ENCODE measurements at regions not wholly inside any gene's neighbourhood (a gene's known extent, or its start where the extent isn't known, plus 50 kb on each side); places are given as distances from the start of the nearest gene placed in this dataset.
A peak's percentile ranks its signal among the peaks of the same experiment; 100 is the strongest.

DNA sequence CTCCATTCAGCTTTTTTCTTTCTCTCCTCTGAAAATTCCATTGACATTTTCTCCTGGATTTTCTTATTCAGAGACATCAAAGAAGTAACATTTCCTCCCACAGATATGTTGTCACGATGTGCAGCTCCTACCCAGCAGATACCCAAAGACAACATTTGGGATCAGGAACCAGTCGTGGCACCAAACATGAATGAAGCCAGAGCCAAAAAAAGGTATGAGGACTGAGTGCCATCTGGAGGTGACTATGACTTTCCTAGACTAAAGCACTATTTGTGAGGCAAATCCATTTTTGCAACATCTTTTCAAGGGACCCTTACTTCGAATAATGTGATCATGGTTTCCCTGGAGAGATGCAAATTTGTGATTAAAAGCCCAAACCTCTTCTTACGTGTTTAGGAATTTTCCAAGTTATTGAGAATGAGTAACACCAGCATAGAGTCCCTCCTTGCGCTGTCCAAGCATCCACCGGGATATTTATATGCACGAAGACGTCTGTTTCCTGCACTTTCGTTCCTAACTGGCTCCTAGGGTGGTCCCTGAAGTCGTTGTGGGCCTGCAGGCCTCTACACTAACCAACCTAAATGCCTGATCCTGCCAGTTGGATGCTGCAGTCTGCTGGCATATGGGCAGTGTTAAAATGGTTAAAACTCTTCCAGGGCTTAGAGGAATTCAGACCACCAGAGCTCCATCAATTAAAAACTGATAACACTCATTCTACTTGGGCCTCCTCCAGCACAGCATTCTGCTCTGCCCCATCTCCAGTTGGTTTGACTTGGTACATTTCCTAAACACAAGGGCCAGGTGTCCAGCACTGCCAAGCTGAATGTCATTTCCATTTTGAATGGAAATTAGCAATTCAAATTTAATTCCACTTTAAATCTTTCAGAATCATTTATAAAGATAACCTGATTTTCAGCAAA is 256.6 kb downstream of the C6orf118 start:
- H2AFZ ChIP-seq: no peak overlapping the region

GRCh38 chr6:165049362-165049761 is 260.0 kb downstream of the C6orf118 start:
- Histone ChIP-seq H3K4me3 (no peak overlapping the region), H3K27ac (no peak overlapping the region), H2AFZ (no peak overlapping the region), H3K4me1 (ENCODE audit: insufficient read depth) (no peaks in the 10 kb centered on the region), H3K9me3 (ENCODE audit: low read depth) (no peaks in the 10 kb centered on the region), H3K4me2 (no peak overlapping the region), H3K36me3 (replicated peaks; ENCODE audit: insufficient read depth, low read depth) (no peaks in the 10 kb centered on the region), H4K20me1 (ENCODE audit: insufficient read depth, poor library complexity, severe bottlenecking) (no peaks in the 10 kb centered on the region), H3K27me3 (no peaks in the 10 kb centered on the region), H3K79me2 (no peaks in the 10 kb centered on the region), H3K9me2 (replicated peaks; ENCODE audit: insufficient read depth) (no peaks in the 10 kb centered on the region)
- WGBS (ENCODE audit: low lambda C conversion rate, missing lambda C conversion rate): 39% methylated on average over 7 of the region's 7 CpGs
- DNase-seq (ENCODE audit: low spot score): peak; percentile 48
- TF ChIP-seq EZH2phosphoT487 (IDR thresholded peaks at IDR 0.05; ENCODE audit: low read depth, severe bottlenecking, unreplicated experiment): no peak
- no peak for TF ChIP-seq EZH2 (IDR thresholded peaks at IDR 0.05; ENCODE audit: borderline replicate concordance)
- TF ChIP-seq, protein P1, sequence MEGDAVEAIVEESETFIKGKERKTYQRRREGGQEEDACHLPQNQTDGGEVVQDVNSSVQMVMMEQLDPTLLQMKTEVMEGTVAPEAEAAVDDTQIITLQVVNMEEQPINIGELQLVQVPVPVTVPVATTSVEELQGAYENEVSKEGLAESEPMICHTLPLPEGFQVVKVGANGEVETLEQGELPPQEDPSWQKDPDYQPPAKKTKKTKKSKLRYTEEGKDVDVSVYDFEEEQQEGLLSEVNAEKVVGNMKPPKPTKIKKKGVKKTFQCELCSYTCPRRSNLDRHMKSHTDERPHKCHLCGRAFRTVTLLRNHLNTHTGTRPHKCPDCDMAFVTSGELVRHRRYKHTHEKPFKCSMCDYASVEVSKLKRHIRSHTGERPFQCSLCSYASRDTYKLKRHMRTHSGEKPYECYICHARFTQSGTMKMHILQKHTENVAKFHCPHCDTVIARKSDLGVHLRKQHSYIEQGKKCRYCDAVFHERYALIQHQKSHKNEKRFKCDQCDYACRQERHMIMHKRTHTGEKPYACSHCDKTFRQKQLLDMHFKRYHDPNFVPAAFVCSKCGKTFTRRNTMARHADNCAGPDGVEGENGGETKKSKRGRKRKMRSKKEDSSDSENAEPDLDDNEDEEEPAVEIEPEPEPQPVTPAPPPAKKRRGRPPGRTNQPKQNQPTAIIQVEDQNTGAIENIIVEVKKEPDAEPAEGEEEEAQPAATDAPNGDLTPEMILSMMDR (IDR thresholded peaks at IDR 0.05; ENCODE audit: poor library complexity): peak; percentile 47

More for the DNA sequence above, 256.6 kb downstream of the C6orf118 start:
- Histone ChIP-seq H3K9me2 (replicated peaks; ENCODE audit: insufficient read depth) (no peaks in the 10 kb centered on the region), H3K27ac (no peak overlapping the region), H3K4me1 (ENCODE audit: insufficient read depth) (no peaks in the 10 kb centered on the region), H3K4me2 (no peak overlapping the region), H3K27me3 (no peaks in the 10 kb centered on the region), H3K79me2 (no peaks in the 10 kb centered on the region), H3K4me3 (no peak overlapping the region), H3K36me3 (replicated peaks; ENCODE audit: insufficient read depth, low read depth) (no peaks in the 10 kb centered on the region), H4K20me1 (ENCODE audit: insufficient read depth, poor library complexity, severe bottlenecking) (no peaks in the 10 kb centered on the region), H3K9me3 (ENCODE audit: low read depth) (no peaks in the 10 kb centered on the region)
- TF ChIP-seq, protein P1 (IDR thresholded peaks at IDR 0.05; ENCODE audit: poor library complexity): no peak
- no peak for TF ChIP-seq EZH2phosphoT487 (IDR thresholded peaks at IDR 0.05; ENCODE audit: low read depth, severe bottlenecking, unreplicated experiment)
- no peak for TF ChIP-seq EZH2 (IDR thresholded peaks at IDR 0.05; ENCODE audit: borderline replicate concordance)
- DNase-seq (ENCODE audit: low spot score): no peak
- WGBS (ENCODE audit: low lambda C conversion rate, missing lambda C conversion rate): 85% methylated on average over 10 of the region's 10 CpGs

DNA sequence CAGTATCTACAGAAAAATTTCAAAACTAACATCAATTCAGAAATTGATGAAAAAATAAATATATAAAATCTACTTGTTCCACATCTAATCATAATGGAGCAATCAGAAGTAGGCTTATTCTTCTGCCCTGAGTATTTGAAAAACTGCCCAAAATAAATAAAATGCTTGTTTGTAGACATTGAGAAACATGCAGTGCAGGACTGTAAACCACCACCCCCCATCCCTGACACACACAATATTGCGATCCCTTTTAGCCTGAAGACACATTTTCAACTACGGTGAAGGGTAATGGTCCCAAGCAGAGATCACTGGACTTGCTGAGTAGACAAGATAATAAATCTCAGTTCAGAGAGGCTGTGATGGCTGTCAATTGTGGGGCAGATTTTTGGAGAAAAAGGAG is 261.5 kb downstream of the C6orf118 start:
- no peak for DNase-seq (ENCODE audit: low spot score)

More for the DNA sequence above, 261.5 kb downstream of the C6orf118 start:
- 84% methylated on average over 2 of the region's 2 CpGs for WGBS (ENCODE audit: low lambda C conversion rate, missing lambda C conversion rate)
- H3K4me1 ChIP-seq (ENCODE audit: insufficient read depth): no peaks in the 10 kb centered on the region
- no peaks in the 10 kb centered on the region for H3K36me3 ChIP-seq (replicated peaks; ENCODE audit: insufficient read depth, low read depth)
- no peak overlapping the region for H2AFZ ChIP-seq
- H3K4me2 ChIP-seq: no peak overlapping the region
- H3K9me3 ChIP-seq (ENCODE audit: low read depth): no peaks in the 10 kb centered on the region
- no peaks in the 10 kb centered on the region for H3K79me2 ChIP-seq
- H3K27me3 ChIP-seq: no peaks in the 10 kb centered on the region
- no peak for TF ChIP-seq EZH2 (IDR thresholded peaks at IDR 0.05; ENCODE audit: borderline replicate concordance)
- TF ChIP-seq, protein P1 (IDR thresholded peaks at IDR 0.05; ENCODE audit: poor library complexity): no peak
- no peak for TF ChIP-seq EZH2phosphoT487 (IDR thresholded peaks at IDR 0.05; ENCODE audit: low read depth, severe bottlenecking, unreplicated experiment)
- H3K27ac ChIP-seq: no peak overlapping the region
- no peaks in the 10 kb centered on the region for H4K20me1 ChIP-seq (ENCODE audit: insufficient read depth, poor library complexity, severe bottlenecking)
- no peak overlapping the region for H3K4me3 ChIP-seq
- no peaks in the 10 kb centered on the region for H3K9me2 ChIP-seq (replicated peaks; ENCODE audit: insufficient read depth)
